ENCODE measurements at regions not wholly inside any gene's neighbourhood (a gene's known extent, or its start where the extent isn't known, plus 50 kb on each side); places are given as distances from the start of the nearest gene placed in this dataset.

DNA sequence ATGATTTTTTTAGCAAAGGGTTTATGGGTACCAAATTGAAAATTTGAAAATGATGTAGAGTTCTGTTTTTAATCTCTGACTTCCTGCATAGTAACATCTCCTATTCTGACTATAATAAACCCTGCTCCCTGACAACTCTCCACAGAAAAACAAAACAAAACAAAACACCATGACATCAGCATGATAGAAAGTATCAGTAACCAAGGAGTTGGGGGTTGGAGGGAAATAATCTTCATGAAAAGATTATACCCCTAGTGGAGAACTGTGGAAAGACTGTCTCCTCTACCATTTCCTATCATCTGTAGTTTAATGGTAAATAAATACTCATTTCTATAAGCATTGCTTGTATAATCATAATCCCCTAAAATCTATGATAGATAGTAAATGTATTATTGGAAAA, 1034.8 kb downstream of the NLGN4Y start:
- H3K27ac ChIP-seq = no peak overlapping the region
- H3K4me3 ChIP-seq = no peak overlapping the region
- no peak for ATAC-seq
- H3K27me3 ChIP-seq = no peaks in the 10 kb centered on the region
- no peaks in the 10 kb centered on the region for H3K36me3 ChIP-seq
- no peak for TF ChIP-seq POLR2A (IDR thresholded peaks at IDR 0.05)
- no peak for TF ChIP-seq POLR2AphosphoS5 (IDR thresholded peaks at IDR 0.05)
- TF ChIP-seq EP300 (IDR thresholded peaks at IDR 0.05) = no peak
- TF ChIP-seq, protein P1, sequence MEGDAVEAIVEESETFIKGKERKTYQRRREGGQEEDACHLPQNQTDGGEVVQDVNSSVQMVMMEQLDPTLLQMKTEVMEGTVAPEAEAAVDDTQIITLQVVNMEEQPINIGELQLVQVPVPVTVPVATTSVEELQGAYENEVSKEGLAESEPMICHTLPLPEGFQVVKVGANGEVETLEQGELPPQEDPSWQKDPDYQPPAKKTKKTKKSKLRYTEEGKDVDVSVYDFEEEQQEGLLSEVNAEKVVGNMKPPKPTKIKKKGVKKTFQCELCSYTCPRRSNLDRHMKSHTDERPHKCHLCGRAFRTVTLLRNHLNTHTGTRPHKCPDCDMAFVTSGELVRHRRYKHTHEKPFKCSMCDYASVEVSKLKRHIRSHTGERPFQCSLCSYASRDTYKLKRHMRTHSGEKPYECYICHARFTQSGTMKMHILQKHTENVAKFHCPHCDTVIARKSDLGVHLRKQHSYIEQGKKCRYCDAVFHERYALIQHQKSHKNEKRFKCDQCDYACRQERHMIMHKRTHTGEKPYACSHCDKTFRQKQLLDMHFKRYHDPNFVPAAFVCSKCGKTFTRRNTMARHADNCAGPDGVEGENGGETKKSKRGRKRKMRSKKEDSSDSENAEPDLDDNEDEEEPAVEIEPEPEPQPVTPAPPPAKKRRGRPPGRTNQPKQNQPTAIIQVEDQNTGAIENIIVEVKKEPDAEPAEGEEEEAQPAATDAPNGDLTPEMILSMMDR (IDR thresholded peaks at IDR 0.05) = no peak
- H3K4me1 ChIP-seq = no peaks in the 10 kb centered on the region
- no peaks in the 10 kb centered on the region for H3K9me3 ChIP-seq

DNA sequence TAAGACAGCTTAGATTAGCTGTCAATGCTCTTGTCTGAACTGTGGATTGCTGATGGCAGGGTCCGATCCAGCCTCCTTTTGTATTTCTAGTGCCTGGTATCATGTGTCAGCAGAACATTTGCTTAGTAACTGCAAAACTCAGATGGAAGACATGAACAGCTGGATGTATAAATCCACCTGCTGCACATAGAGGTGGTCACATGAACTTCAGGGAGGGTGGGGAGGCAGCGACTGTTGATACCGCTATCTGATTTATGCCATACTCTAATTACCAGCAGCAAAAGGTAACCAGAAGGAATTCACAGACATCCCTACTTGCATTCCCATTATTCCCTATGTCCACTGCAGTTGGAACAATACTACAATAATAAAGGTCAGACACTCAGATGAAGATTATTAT, 1036.5 kb downstream of the NLGN4Y start:
- no CpG with 5 or more reads among the region's 3 CpGs for WGBS, 2 donors (ENCODE audit: low coverage in 1 of 2)
- no peak for ATAC-seq

DNA sequence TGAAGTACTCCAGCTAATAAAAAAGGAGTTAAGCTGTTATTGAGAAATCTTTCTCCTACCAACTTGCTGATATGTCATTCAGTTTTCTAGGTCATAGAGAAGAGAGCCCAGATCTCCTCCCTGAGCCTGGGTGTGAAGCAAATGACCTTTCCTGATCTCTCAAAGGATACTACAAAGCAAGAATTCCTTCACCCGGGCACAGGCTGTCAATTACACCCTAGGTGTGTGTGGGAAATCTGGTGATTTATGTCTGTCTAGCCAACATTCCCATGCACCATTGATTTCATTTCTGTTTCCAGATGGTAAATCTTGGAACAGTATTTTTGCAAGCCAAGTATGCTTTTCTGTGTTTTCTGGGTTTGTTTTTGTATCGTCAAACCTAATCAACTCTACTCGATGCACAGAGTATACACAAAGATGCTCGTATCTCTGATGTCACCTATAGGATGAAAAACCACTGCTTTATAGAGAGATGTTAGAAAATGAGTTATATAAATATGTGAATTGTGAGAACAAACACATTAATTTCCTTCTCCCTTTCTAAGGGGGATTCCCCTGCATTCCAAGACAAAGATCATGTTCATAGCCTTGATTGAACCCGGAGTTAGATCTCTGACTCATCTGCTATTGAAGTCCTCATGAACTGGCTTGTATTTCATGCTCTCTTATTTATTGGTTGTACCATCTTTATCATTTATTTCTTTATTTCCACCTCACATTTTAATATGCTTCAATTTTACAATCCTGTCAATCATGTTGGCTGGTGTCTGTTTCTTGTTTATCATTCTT, 1037.4 kb downstream of the NLGN4Y start:
- no peaks in the 10 kb centered on the region for H3K9me3 ChIP-seq
- H3K4me3 ChIP-seq = no peak overlapping the region
- H3K4me1 ChIP-seq = no peaks in the 10 kb centered on the region
- H3K27ac ChIP-seq = no peak overlapping the region
- H3K27me3 ChIP-seq = no peaks in the 10 kb centered on the region
- no peak for ATAC-seq
- no peak for TF ChIP-seq POLR2AphosphoS5 (IDR thresholded peaks at IDR 0.05)
- TF ChIP-seq POLR2A (IDR thresholded peaks at IDR 0.05) = no peak
- TF ChIP-seq EP300 (IDR thresholded peaks at IDR 0.05) = no peak
- TF ChIP-seq, protein P1 (IDR thresholded peaks at IDR 0.05) = no peak
- no peaks in the 10 kb centered on the region for H3K36me3 ChIP-seq
- WGBS, 2 donors (ENCODE audit: low coverage in 1 of 2) = 57% methylated on average over 5 of the region's 5 CpGs; no CpG with 5 or more reads in 1 of the 2 donors

More for the DNA sequence above, 1036.5 kb downstream of the NLGN4Y start:
- Histone ChIP-seq H3K27ac (no peak overlapping the region), H3K4me3 (no peak overlapping the region), H3K4me1 (no peaks in the 10 kb centered on the region), H3K36me3 (no peaks in the 10 kb centered on the region), H3K9me3 (no peaks in the 10 kb centered on the region), H3K27me3 (no peaks in the 10 kb centered on the region)
- TF ChIP-seq, protein P1 (IDR thresholded peaks at IDR 0.05) = no peak
- no peak for TF ChIP-seq POLR2A (IDR thresholded peaks at IDR 0.05)
- no peak for TF ChIP-seq EP300 (IDR thresholded peaks at IDR 0.05)
- no peak for TF ChIP-seq POLR2AphosphoS5 (IDR thresholded peaks at IDR 0.05)

DNA sequence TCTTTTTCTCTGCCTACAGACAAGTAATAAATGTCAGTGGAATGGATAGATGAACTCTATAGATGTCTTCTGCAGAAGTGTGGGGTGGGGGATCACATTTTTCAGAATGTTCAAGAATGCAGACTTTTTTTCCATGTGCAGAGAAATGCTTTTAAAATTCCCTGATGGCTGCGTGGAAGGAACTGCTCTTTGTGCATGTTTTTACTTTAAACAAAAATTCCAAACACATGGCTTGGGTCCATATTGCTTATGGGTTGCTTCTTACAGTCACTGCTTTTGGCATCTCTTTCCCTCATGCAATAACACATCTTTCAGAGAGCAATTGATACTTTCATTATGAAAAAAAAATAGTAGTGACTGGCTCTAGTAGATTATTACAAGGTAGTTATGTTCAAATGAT, 1053.6 kb downstream of the NLGN4Y start:
- Histone ChIP-seq H3K27me3 (no peaks in the 10 kb centered on the region), H3K4me3 (no peak overlapping the region), H3K36me3 (no peaks in the 10 kb centered on the region), H3K4me1 (no peaks in the 10 kb centered on the region), H3K27ac (no peak overlapping the region), H3K9me3 (no peaks in the 10 kb centered on the region)
- no CpG with 5 or more reads among the region's 1 CpG for WGBS, 2 donors (ENCODE audit: low coverage in 1 of 2)
- no peak for TF ChIP-seq POLR2A (IDR thresholded peaks at IDR 0.05)
- TF ChIP-seq, protein P1 (IDR thresholded peaks at IDR 0.05) = no peak
- no peak for TF ChIP-seq EP300 (IDR thresholded peaks at IDR 0.05)
- TF ChIP-seq POLR2AphosphoS5 (IDR thresholded peaks at IDR 0.05) = no peak
- no peak for ATAC-seq

DNA sequence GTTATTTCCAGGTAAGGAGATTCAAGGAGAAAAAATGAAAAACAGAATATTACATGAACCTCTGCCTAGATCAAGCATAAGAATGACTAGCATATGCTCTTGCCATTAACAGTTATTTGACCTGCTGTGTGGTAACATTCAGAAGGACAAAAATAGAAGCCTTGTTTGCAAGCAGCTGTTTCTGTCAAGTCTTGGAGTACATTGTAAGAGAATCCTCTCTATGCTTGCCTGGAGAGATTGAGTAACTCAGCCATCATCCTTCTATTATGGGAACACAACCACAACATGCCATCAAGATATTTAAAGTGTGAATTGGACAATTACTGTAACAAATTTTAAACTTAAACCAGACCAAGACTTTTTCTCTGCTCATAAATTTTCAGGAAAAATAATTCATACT, 1054.4 kb downstream of the NLGN4Y start:
- no peak overlapping the region for H3K4me3 ChIP-seq
- no peaks in the 10 kb centered on the region for H3K9me3 ChIP-seq
- TF ChIP-seq POLR2AphosphoS5 (IDR thresholded peaks at IDR 0.05) = no peak
- TF ChIP-seq, protein P1 (IDR thresholded peaks at IDR 0.05) = no peak
- TF ChIP-seq POLR2A (IDR thresholded peaks at IDR 0.05) = no peak
- TF ChIP-seq EP300 (IDR thresholded peaks at IDR 0.05) = no peak
- no peaks in the 10 kb centered on the region for H3K27me3 ChIP-seq
- no peaks in the 10 kb centered on the region for H3K36me3 ChIP-seq
- no peak for ATAC-seq
- no peaks in the 10 kb centered on the region for H3K4me1 ChIP-seq
- H3K27ac ChIP-seq = no peak overlapping the region

All from gastroesophageal sphincter (tissue), 4 donors.